PC-3 (cell line): ENCODE measurements at regions not wholly inside any gene's neighbourhood (a gene's known extent, or its start where the extent isn't known, plus 50 kb on each side); places are given as distances from the start of the nearest gene placed in this dataset.

Source experiments
- CTCF ChIP-seq: fragments of 300-600 bp; sonication (generic); conservative IDR thresholded peaks from 2 replicates; pipeline ENCODE4 v1.5.1; 2017; ENCODE audit warnings: antibody characterized with exemption, low read depth, mild to moderate bottlenecking, low read length
- EZH2 ChIP-seq: fragments of 300-600 bp; sonication (generic); IDR thresholded peaks from one replicate; pipeline ENCODE4 v1.6.1; 2017; ENCODE audit warnings: antibody characterized with exemption, mild to moderate bottlenecking, low read length; ENCODE audit not compliant: unreplicated experiment

GRCh38 chr14:55835985-55836384 is 256.0 kb downstream of the KTN1 start:
- no peak for TF ChIP-seq CTCF
- TF ChIP-seq EZH2, result no peak
